SK-N-SH (cell line): ENCODE measurements at regions not wholly inside any gene's neighbourhood (a gene's known extent, or its start where the extent isn't known, plus 50 kb on each side); places are given as distances from the start of the nearest gene placed in this dataset.

Experiments used
- CTCF ChIA-PET: fragments of 300-600, 350-600 bp; formaldehyde crosslinking; extraction: SDS; loops from one replicate; lab custom pipeline; 2021; lab: Yijun Ruan, JAX
- POLR2A ChIA-PET: fragments of 350-600 bp; sonication (Branson Sonifier 250); formaldehyde crosslinking; extraction: SDS; loops from one replicate; lab custom pipeline; 2020; ENCODE audit warnings: antibody characterized with exemption, inconsistent platforms; lab: Yijun Ruan, JAX
- DNase-seq: peaks from one replicate; pipeline ENCODE4 v3.0.0; 2012
- H2AFZ ChIP-seq: fragments of 200-600 bp; sonication (generic); 2 replicates; pipeline ENCODE4 v1.8.1; 2016; ENCODE audit warnings: antibody characterized with exemption, mild to moderate bottlenecking, low read depth
- H3F3A ChIP-seq: fragments of 200-600 bp; sonication (generic); replicated peaks from 2 replicates; pipeline ENCODE3; 2016; ENCODE audit warnings: antibody characterized with exemption, mild to moderate bottlenecking; ENCODE audit not compliant: insufficient read depth
- H3K27ac ChIP-seq, 2 experiments: fragments of 200-500 bp in 1 of 2; fragments of 200-600 bp in 1 of 2; sonication (Bioruptor generic) in 1 of 2; sonication (generic), shearing (Covaris generic) in 1 of 2; 2 replicates each; pipeline versions ENCODE4 v1.5.1 to v1.6.1; 2014 to 2016; ENCODE audit warnings: low read depth in 2 of 2, inconsistent platforms in 1 of 2, low read length in 1 of 2, mild to moderate bottlenecking in 1 of 2, mixed read lengths in 1 of 2
- H3K27me3 ChIP-seq: fragments of 200-600 bp; sonication (generic), shearing (Covaris generic); 2 replicates; pipeline ENCODE4 v1.6.1; 2016; ENCODE audit warnings: mixed run types; ENCODE audit not compliant: insufficient read depth
- H3K36me3 ChIP-seq, 2 experiments: fragments of 200-500 bp in 1 of 2; fragments of 200-600 bp in 1 of 2; sonication (Bioruptor generic) in 1 of 2; sonication (generic) in 1 of 2; replicated peaks in 1 of 2; 2 replicates each; pipeline versions ENCODE3 to v1.5.1; 2014 to 2016; ENCODE audit warnings: low read length in 1 of 2, mild to moderate bottlenecking in 1 of 2; ENCODE audit not compliant: insufficient read depth in 2 of 2, control insufficient read depth in 1 of 2
- H3K4me1 ChIP-seq, 2 experiments: fragments of 200-500 bp in 1 of 2; fragments of 200-600 bp in 1 of 2; sonication (Bioruptor generic) in 1 of 2; sonication (generic), shearing (Covaris generic) in 1 of 2; 2 replicates each; pipeline versions ENCODE4 v1.5.1 to v1.6.1; 2014 to 2016; ENCODE audit warnings: low read depth in 1 of 2, low read length in 1 of 2, mixed run types in 1 of 2; ENCODE audit not compliant: insufficient read depth in 2 of 2, control insufficient read depth in 1 of 2
- H3K4me2 ChIP-seq: fragments of 200-600 bp; sonication (generic), shearing (Covaris generic); 2 replicates; pipeline ENCODE4 v1.6.1; 2017; ENCODE audit warnings: mixed run types
- H3K4me3 ChIP-seq, 2 experiments: fragments of 200-500 bp in 1 of 2; fragments of 200-600 bp in 1 of 2; sonication (Bioruptor generic) in 1 of 2; sonication (generic), shearing (Covaris generic) in 1 of 2; 2 replicates each; pipeline versions ENCODE4 v1.5.1 to v1.8.1; 2014 to 2016; ENCODE audit warnings: low read depth in 2 of 2, inconsistent platforms in 1 of 2, low read length in 1 of 2, mild to moderate bottlenecking in 1 of 2, mixed read lengths in 1 of 2, moderate library complexity in 1 of 2
- H3K79me2 ChIP-seq: fragments of 200-600 bp; sonication (generic); 2 replicates; pipeline ENCODE4 v1.8.1; 2017; ENCODE audit warnings: mild to moderate bottlenecking; ENCODE audit not compliant: insufficient read depth
- H3K9ac ChIP-seq: fragments of 200-600 bp; sonication (generic); 2 replicates; pipeline ENCODE4 v1.6.1; 2017; ENCODE audit warnings: mixed run types
- H3K9me2 ChIP-seq: fragments of 200-600 bp; sonication (generic); 2 replicates; pipeline ENCODE4 v1.6.1; 2017; ENCODE audit warnings: mixed run types
- H3K9me3 ChIP-seq: fragments of 200-600 bp; sonication (generic); 2 replicates; pipeline ENCODE4 v1.6.1; 2017; ENCODE audit warnings: mixed run types, mild to moderate bottlenecking, moderate library complexity
- H4K20me1 ChIP-seq: fragments of 200-600 bp; sonication (generic); 2 replicates; pipeline ENCODE4 v1.6.1; 2017; ENCODE audit warnings: mild to moderate bottlenecking, mixed run types; ENCODE audit not compliant: insufficient read depth
- CHD2 ChIP-seq: fragments of 150-350 bp; IDR thresholded peaks from 2 replicates; pipeline ENCODE4 v1.6.1; 2018; ENCODE audit warnings: low read length; ENCODE audit not compliant: partially characterized antibody
- CTCF ChIP-seq: fragments of 200-600 bp; sonication (generic); IDR thresholded peaks from 2 replicates; pipeline ENCODE4 v1.6.1; 2017; ENCODE audit warnings: antibody characterized with exemption, mild to moderate bottlenecking, moderate library complexity
- EP300 ChIP-seq, 2 experiments: IDR thresholded peaks; 2 replicates each; pipeline versions ENCODE4 v1.4.0 to v1.6.1; 2012; ENCODE audit warnings: borderline replicate concordance in 1 of 2, low read depth in 1 of 2, low read length in 1 of 2
- FOSL2 ChIP-seq: IDR thresholded peaks from 2 replicates; pipeline ENCODE4 v1.4.0; 2012; ENCODE audit warnings: low read depth, mild to moderate bottlenecking, moderate library complexity, borderline replicate concordance
- FOXM1 ChIP-seq: IDR thresholded peaks from 2 replicates; pipeline ENCODE4 v1.4.0; 2012; ENCODE audit warnings: low read depth, mild to moderate bottlenecking
- GABPA ChIP-seq: IDR thresholded peaks from 2 replicates; pipeline ENCODE4 v1.4.0; 2012; ENCODE audit warnings: low read depth, mild to moderate bottlenecking
- PBX3 ChIP-seq: IDR thresholded peaks from 2 replicates; pipeline ENCODE4; 2012
- POLR2AphosphoS5 ChIP-seq: IDR thresholded peaks from 2 replicates; pipeline ENCODE4 v1.6.1; 2012; ENCODE audit warnings: low read depth, low read length
- RCOR1 ChIP-seq: fragments of 150-350 bp; IDR thresholded peaks from 2 replicates; pipeline ENCODE4 v1.6.1; 2017; ENCODE audit warnings: antibody characterized with exemption, low read length
- REST ChIP-seq: IDR thresholded peaks from 2 replicates; pipeline ENCODE4 v1.6.1; 2012; ENCODE audit warnings: mild to moderate bottlenecking, low read depth, low read length, moderate library complexity
- RFX5 ChIP-seq: IDR thresholded peaks from 2 replicates; pipeline ENCODE4 v1.6.1; 2012; ENCODE audit warnings: mild to moderate bottlenecking, improper control_type of control experiment, low read length
- SMC3 ChIP-seq: IDR thresholded peaks from 2 replicates; pipeline ENCODE4 v1.6.1; 2012; ENCODE audit warnings: low read depth, low read length, improper control_type of control experiment
- TAF1 ChIP-seq: IDR thresholded peaks from 2 replicates; pipeline ENCODE4 v1.6.1; 2012; ENCODE audit warnings: low read depth, mild to moderate bottlenecking, low read length, moderate library complexity, borderline replicate concordance
- TCF12 ChIP-seq: IDR thresholded peaks from 2 replicates; pipeline ENCODE4 v1.4.0; 2012
- YY1 ChIP-seq: IDR thresholded peaks from 2 replicates; pipeline ENCODE4 v1.4.0; 2012; ENCODE audit warnings: low read depth, mild to moderate bottlenecking
- WGBS: methylation state at CpG from one replicate; pipeline ENCODE4 v1.1.6; 2017; ENCODE audit warnings: low lambda C conversion rate; 5-methylcytosine and 5-hydroxymethylcytosine counted together

GRCh38 chr2:83051538-83052170, 1407.4 kb downstream of the SUCLG1 start:
- POLR2A ChIA-PET, result no interaction called here
- CTCF ChIA-PET, result interaction anchor here (1.0 to 1.4 kb wide), 2 partner anchors 15 to 69 kb away, joined by 3 read pairs; no protein-coding TSS in a partner anchor
- Histone ChIP-seq H3K4me1 (no peaks in the 10 kb centered on the region), H3K9me3 (no peaks in the 10 kb centered on the region), H3F3A (no peaks in the 10 kb centered on the region), H3K9me2 (no peaks in the 10 kb centered on the region), H3K4me2 (no peak overlapping the region), H3K36me3 (no peaks in the 10 kb centered on the region), H3K9ac (no peak overlapping the region), H3K4me3 (no peak overlapping the region), H2AFZ (no peak overlapping the region), H3K27me3 (no peaks in the 10 kb centered on the region), H4K20me1 (no peaks in the 10 kb centered on the region), H3K79me2 (no peaks in the 10 kb centered on the region), H3K27ac (no peak overlapping the region)
- 18% methylated on average over 6 of the region's 6 CpGs for WGBS
- DNase-seq, result no peak
- TF ChIP-seq PBX3, result no peak
- TF ChIP-seq REST, result no peak
- no peak for TF ChIP-seq GABPA
- TF ChIP-seq FOSL2, result no peak
- no peak for TF ChIP-seq TCF12
- no peak for TF ChIP-seq SMC3
- no peak for TF ChIP-seq YY1
- no peak for TF ChIP-seq TAF1
- no peak for TF ChIP-seq CHD2
- TF ChIP-seq RFX5, result no peak
- TF ChIP-seq EP300 (IDR thresholded peaks at IDR 0.05; ENCODE audit: borderline replicate concordance in 1 of 2, low read depth in 1 of 2, low read length in 1 of 2), result no peak
- TF ChIP-seq RCOR1, result no peak
- TF ChIP-seq FOXM1, result no peak
- no peak for TF ChIP-seq POLR2AphosphoS5
- TF ChIP-seq CTCF, result no peak
